PFSK-1 (cell line): ENCODE measurements at regions not wholly inside any gene's neighbourhood (a gene's known extent, or its start where the extent isn't known, plus 50 kb on each side); places are given as distances from the start of the nearest gene placed in this dataset.

Experiments used
- POLR2AphosphoS5 ChIP-seq: IDR thresholded peaks from 2 replicates; pipeline ENCODE4 v1.6.1; 2012; ENCODE audit warnings: low read depth, mild to moderate bottlenecking, control low read depth, low read length, moderate library complexity
- TAF1 ChIP-seq: IDR thresholded peaks from 2 replicates; pipeline ENCODE4 v1.6.1; 2012; ENCODE audit warnings: low read length, control low read depth, borderline replicate concordance; ENCODE audit not compliant: insufficient read depth

DNA sequence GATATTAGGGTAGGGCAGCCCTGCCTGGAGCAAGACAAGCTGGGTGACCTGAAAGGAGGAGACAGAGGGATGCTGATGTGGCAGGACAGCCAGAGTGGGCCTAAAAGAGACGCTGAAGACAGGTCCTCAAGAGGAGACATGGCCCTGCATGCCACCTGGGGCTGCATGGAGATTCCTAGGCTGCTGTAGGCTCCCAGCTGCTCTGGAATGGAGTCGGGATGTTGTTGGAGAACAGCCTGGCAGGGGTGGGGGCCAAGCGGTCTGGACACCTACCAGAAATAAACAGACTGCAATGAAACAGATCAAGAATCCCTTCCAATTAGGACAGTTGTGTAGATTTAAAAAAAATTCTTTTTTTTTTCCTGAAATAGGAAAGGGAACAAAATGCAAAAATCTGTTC, 97.8 kb upstream of the NPAS2 start:
- no peak for TF ChIP-seq TAF1
- no peak for TF ChIP-seq POLR2AphosphoS5
